Peyer's patch (tissue), 4 donors: ENCODE measurements at regions not wholly inside any gene's neighbourhood (a gene's known extent, or its start where the extent isn't known, plus 50 kb on each side); places are given as distances from the start of the nearest gene placed in this dataset.

Source experiments
- DNase-seq, 3 donors: peaks; one replicate each; pipeline ENCODE4 v3.0.0-alpha.2; 2017 to 2019
- H3K27ac ChIP-seq, 4 donors: fragments of 200-600 bp; sonication (generic); one replicate each; pipeline ENCODE4 v1.5.1; 2016 to 2019
- H3K27me3 ChIP-seq, 2 donors: fragments of 200-600 bp; sonication (generic); one replicate each; pipeline ENCODE4 v1.5.1; 2019
- H3K36me3 ChIP-seq, 3 donors: fragments of 200-600 bp; sonication (generic); one replicate each; pipeline ENCODE4 v1.5.1; 2016 to 2019
- H3K4me1 ChIP-seq, 4 donors: fragments of 200-600 bp; sonication (generic); one replicate each; pipeline ENCODE4 v1.5.1; 2016 to 2019
- H3K4me3 ChIP-seq, 4 donors: fragments of 200-600 bp; sonication (generic); 1 replicate in 3 of 4; 2 replicates in 1 of 4; pipeline ENCODE4 v1.5.1; 2016 to 2019; ENCODE audit warnings: mild to moderate bottlenecking in 1 of 4
- H3K9me3 ChIP-seq, 4 donors: fragments of 200-600 bp; sonication (generic); one replicate each; pipeline ENCODE4 v1.5.1; 2016 to 2019; ENCODE audit warnings: mild to moderate bottlenecking in 1 of 4
- POLR2A ChIP-seq, 2 donors: fragments of 450-650 bp; IDR thresholded peaks; one replicate each; pipeline ENCODE4 v1.5.1; 2017; ENCODE audit warnings: antibody characterized with exemption in 2 of 2, mild to moderate bottlenecking in 2 of 2, moderate library complexity in 2 of 2
- TF ChIP-seq, protein P1 (sequence below), 6 experiments: fragments of 450-650 bp in 4 of 6; fragments of 200-600 bp in 2 of 6; sonication (generic) in 1 of 6; IDR thresholded peaks; one replicate each; pipeline ENCODE4 v1.5.1; 2017 to 2019; ENCODE audit warnings: antibody characterized with exemption in 6 of 6, mild to moderate bottlenecking in 3 of 6, moderate library complexity in 1 of 6

DNA sequence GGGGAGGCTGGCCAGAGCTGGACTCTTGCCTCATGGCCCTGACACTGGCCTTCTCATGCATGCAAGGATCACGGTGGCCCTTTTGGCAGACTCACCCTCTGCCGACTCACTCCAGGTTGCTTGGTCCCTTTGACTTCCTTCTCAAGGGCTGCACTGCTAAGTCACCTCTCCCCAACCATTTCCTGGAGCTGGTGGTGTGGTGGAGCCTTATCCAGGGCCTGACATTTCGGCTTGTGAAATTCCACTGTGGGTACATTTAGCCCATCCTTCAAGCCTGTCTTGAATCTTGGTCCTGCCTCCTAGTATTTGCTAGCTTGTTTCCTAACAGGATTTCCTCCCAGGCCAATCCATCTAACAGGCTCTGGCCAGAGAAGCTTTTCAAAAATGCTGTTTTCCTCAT lies 52.6 kb upstream of the JUN start:
- DNase-seq, result no peak
- Histone ChIP-seq H3K4me1 (no peaks in the 10 kb centered on the region), H3K36me3 (no peaks in the 10 kb centered on the region), H3K4me3 (no peak overlapping the region), H3K9me3 (no peaks in the 10 kb centered on the region), H3K27me3 (no peaks in the 10 kb centered on the region), H3K27ac (no peak overlapping the region)
- TF ChIP-seq, protein P1, sequence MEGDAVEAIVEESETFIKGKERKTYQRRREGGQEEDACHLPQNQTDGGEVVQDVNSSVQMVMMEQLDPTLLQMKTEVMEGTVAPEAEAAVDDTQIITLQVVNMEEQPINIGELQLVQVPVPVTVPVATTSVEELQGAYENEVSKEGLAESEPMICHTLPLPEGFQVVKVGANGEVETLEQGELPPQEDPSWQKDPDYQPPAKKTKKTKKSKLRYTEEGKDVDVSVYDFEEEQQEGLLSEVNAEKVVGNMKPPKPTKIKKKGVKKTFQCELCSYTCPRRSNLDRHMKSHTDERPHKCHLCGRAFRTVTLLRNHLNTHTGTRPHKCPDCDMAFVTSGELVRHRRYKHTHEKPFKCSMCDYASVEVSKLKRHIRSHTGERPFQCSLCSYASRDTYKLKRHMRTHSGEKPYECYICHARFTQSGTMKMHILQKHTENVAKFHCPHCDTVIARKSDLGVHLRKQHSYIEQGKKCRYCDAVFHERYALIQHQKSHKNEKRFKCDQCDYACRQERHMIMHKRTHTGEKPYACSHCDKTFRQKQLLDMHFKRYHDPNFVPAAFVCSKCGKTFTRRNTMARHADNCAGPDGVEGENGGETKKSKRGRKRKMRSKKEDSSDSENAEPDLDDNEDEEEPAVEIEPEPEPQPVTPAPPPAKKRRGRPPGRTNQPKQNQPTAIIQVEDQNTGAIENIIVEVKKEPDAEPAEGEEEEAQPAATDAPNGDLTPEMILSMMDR (IDR thresholded peaks at IDR 0.05), result no peak
- TF ChIP-seq POLR2A (IDR thresholded peaks at IDR 0.05), result no peak

DNA sequence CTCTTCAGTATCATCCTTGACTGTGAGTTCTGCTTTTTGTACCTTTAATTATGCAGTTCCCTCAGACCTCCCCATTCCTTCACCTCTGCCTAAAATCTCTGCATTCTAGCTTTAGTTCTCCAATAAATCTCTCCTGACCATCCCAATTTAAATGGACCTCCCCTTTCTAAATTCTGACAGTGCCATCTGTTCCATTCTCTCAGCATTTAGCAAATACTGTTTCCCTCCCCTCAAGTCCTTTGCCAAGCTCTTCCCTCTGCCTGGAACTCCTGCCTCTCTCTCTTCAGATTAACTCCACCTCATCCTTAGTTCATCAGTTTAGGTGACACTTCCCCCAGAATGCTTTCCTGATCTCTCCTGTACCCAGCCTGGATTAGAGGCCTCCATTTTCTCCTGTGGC lies 54.0 kb upstream of the JUN start:
- H3K27ac ChIP-seq, result no peak overlapping the region
- H3K4me1 ChIP-seq, result no peaks in the 10 kb centered on the region
- H3K9me3 ChIP-seq, result no peaks in the 10 kb centered on the region
- DNase-seq, result no peak
- no peak overlapping the region for H3K4me3 ChIP-seq
- no peaks in the 10 kb centered on the region for H3K36me3 ChIP-seq
- H3K27me3 ChIP-seq, result no peaks in the 10 kb centered on the region
- TF ChIP-seq POLR2A (IDR thresholded peaks at IDR 0.05), result no peak
- TF ChIP-seq, protein P1 (IDR thresholded peaks at IDR 0.05), result no peak

DNA sequence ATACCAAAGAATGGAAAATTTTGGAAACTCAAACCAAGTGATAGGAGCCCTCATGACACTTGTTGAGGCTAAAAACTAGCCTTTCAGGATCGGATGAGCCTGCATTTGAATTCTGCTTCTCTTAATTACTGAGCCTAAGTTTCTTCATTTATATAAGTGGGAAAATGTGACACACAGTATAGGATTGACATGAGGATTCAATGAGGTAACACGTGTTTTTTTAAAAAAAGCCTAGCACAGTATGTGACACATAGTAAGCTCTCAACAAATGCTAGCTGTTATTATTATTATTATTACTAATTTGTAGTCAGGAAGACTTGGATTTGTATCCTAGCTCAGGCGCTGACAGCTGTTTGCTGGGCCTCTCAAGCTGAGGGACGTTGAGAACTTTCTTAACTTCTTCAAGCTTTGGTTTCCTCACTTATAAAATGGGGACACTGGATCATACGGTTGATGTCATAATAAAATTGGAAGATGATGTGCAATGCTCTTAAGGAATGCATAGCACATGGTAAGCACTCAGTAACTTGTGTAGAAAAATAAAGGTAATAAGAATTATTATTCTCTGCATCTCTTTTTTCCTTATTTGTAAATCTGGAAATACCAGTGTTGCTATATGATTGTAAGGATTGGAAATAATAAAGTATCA lies 55.4 kb upstream of the JUN start:
- no peak for DNase-seq
- H3K27ac ChIP-seq, result no peak overlapping the region
- H3K27me3 ChIP-seq, result no peaks in the 10 kb centered on the region
- H3K9me3 ChIP-seq, result no peaks in the 10 kb centered on the region
- no peaks in the 10 kb centered on the region for H3K36me3 ChIP-seq
- TF ChIP-seq POLR2A (IDR thresholded peaks at IDR 0.05), result no peak
- TF ChIP-seq, protein P1 (IDR thresholded peaks at IDR 0.05), result no peak
- H3K4me3 ChIP-seq, result no peak overlapping the region
- no peaks in the 10 kb centered on the region for H3K4me1 ChIP-seq

DNA sequence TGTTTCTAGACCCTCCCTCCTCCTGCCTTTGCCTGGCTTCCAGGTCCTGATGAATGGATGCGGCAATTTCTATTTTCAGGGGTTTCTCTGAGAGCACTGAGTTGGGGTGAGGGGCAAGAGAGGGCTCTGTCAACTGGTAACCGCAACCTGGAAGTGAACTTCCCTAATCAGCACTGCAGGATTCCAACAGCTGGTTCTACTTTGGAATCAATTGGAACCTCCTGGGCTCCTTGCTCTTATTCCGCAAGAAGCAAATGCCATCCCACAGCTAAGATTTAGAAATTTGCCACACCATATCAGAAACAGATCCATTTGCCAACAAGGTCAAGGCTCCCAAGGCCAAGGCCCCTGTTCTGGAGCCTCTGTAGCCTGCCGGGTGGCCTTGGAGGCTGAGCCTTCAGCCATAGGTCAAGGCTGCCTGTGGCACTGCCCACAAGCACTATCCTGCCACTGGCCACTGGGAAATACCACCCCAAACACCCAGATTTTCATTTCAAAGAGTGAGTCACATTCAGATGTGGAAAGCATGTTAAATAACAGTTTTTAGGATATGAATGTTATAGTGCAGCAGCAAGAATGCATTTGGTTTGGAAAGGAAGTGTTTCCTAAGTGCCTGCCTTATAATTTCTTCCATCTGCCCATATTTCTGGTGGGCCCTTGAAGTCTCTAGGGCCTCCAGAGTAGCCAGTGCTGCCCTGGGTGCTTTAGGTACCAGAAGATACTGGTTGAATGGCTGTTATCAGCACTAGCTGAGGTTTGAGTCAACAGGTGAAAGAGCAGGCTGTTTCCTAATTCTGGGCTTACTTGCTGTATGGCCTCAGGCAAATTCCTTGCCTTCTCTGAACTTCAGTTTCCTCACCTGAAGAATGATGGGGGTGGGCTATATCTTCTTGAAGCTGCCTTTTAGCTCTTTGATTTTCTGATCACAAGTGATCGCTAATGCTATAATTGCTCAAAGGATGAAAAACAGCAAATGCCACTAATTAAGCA lies 56.3 kb upstream of the JUN start:
- Histone ChIP-seq H3K4me3 (no peak overlapping the region), H3K9me3 (no peaks in the 10 kb centered on the region), H3K27me3 (no peaks in the 10 kb centered on the region), H3K27ac (no peak overlapping the region), H3K36me3 (no peaks in the 10 kb centered on the region), H3K4me1 (no peaks in the 10 kb centered on the region)
- TF ChIP-seq POLR2A (IDR thresholded peaks at IDR 0.05), result no peak
- TF ChIP-seq, protein P1 (IDR thresholded peaks at IDR 0.05), result no peak
- no peak for DNase-seq

DNA sequence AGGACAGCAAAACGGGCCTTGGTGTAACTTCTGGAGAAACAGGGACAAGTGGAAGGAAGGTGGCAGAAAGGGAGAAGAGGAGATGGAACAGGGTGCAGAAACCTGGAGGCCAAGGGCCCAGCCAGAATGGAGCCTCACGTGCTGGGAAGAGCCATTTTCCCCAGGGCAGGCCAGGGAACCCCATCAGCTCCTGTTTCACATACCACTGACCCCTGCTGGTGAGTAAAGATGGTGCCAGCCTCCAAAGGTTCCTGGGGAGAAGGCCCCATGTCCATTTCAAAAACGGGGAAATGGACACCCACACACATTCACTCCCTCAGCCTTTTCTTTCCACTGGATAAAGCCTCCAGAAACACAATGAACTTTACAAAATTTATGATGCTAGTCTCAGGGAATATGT lies 57.6 kb upstream of the JUN start:
- Histone ChIP-seq H3K9me3 (no peaks in the 10 kb centered on the region), H3K27me3 (no peaks in the 10 kb centered on the region), H3K27ac (no peak overlapping the region), H3K4me3 (no peak overlapping the region), H3K4me1 (no peaks in the 10 kb centered on the region), H3K36me3 (no peaks in the 10 kb centered on the region)
- TF ChIP-seq, protein P1 (IDR thresholded peaks at IDR 0.05), result peak in 5 of 6 experiments; percentile 17 to 55 (median 40)
- TF ChIP-seq POLR2A (IDR thresholded peaks at IDR 0.05), result no peak
- peak in 1 of 3 donors; percentile 66 for DNase-seq
